Suprapubic skin (tissue), 4 donors: ENCODE measurements at regions not wholly inside any gene's neighbourhood (a gene's known extent, or its start where the extent isn't known, plus 50 kb on each side); places are given as distances from the start of the nearest gene placed in this dataset.

Experiments used
- POLR2A ChIP-seq, 2 donors: fragments of 450-650 bp; IDR thresholded peaks; one replicate each; pipeline ENCODE4 v1.6.1; 2017; ENCODE audit warnings: antibody characterized with exemption in 2 of 2, mild to moderate bottlenecking in 2 of 2, moderate library complexity in 2 of 2
- POLR2AphosphoS5 ChIP-seq, 3 donors: sonication (generic); formaldehyde crosslinking; IDR thresholded peaks; one replicate each; pipeline ENCODE4 v1.6.1; 2017; ENCODE audit warnings: antibody characterized with exemption in 3 of 3
- TF ChIP-seq, protein P1 (sequence below), 2 donors: fragments of 200-600 bp in 1 of 2; fragments of 450-650 bp in 1 of 2; sonication (generic) in 1 of 2; IDR thresholded peaks; one replicate each; pipeline ENCODE4 v1.5.1; 2016 to 2019; ENCODE audit warnings: antibody characterized with exemption in 2 of 2, mild to moderate bottlenecking in 1 of 2, moderate library complexity in 1 of 2

DNA sequence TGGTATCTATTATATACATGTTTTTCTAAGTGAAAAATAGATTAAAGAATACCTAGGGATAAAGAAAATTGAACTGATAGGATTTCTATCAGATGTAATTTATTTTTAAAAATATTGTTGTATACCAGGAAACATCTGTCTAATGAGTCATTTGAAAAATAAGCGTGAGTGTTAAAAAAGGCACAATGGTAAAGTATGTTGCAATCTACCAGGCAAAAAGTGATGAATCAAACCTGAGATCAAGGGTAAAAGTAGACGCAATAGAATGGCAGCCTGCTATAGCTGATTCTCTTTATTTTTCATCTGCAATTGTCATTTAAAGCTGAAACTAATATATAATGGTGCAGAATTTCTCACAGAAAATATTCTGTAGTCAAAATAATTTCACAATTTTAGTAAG, 1119.6 kb downstream of the PCDH18 start:
- TF ChIP-seq, protein P1, sequence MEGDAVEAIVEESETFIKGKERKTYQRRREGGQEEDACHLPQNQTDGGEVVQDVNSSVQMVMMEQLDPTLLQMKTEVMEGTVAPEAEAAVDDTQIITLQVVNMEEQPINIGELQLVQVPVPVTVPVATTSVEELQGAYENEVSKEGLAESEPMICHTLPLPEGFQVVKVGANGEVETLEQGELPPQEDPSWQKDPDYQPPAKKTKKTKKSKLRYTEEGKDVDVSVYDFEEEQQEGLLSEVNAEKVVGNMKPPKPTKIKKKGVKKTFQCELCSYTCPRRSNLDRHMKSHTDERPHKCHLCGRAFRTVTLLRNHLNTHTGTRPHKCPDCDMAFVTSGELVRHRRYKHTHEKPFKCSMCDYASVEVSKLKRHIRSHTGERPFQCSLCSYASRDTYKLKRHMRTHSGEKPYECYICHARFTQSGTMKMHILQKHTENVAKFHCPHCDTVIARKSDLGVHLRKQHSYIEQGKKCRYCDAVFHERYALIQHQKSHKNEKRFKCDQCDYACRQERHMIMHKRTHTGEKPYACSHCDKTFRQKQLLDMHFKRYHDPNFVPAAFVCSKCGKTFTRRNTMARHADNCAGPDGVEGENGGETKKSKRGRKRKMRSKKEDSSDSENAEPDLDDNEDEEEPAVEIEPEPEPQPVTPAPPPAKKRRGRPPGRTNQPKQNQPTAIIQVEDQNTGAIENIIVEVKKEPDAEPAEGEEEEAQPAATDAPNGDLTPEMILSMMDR (IDR thresholded peaks at IDR 0.05), result no peak
- no peak for TF ChIP-seq POLR2AphosphoS5 (IDR thresholded peaks at IDR 0.05)
- no peak for TF ChIP-seq POLR2A (IDR thresholded peaks at IDR 0.05)
